CD4-positive, alpha-beta T cell treated with Interleukin-4 for 1 hour (primary cell): ENCODE measurements at regions not wholly inside any gene's neighbourhood (a gene's known extent, or its start where the extent isn't known, plus 50 kb on each side); places are given as distances from the start of the nearest gene placed in this dataset.
"Not testable (repeated sequence)": the region's sequence is repeated elsewhere in the genome, so short reads cannot be mapped to it uniquely, and the experiment has no call there.

Experiments used
- DNase-seq, 2 donors: peaks; one replicate each; pipeline ENCODE4 v3.0.0-alpha.2; 2020 to 2022

GRCh38 chr1:25020851-25021590 lies 90.9 kb upstream of the RUNX3 start:
- no peak for DNase-seq

GRCh38 chr1:25020173-25020845 lies 90.2 kb upstream of the RUNX3 start:
- no peak for DNase-seq

- DNase-seq = no peak
These were observed 89.5 kb upstream of the RUNX3 start for GRCh38 chr1:25019337-25020172.

- DNase-seq = no peak
These were observed 88.9 kb upstream of the RUNX3 start for GRCh38 chr1:25018943-25019336.

GRCh38 chr1:25018110-25018735 lies 88.1 kb upstream of the RUNX3 start:
- DNase-seq = no peak

GRCh38 chr1:25017436-25018109 lies 87.5 kb upstream of the RUNX3 start:
- DNase-seq = no peak

- DNase-seq = no peak
These were observed 83.2 kb upstream of the RUNX3 start for GRCh38 chr1:25012966-25013962.

- DNase-seq = no peak
These were observed 82.0 kb upstream of the RUNX3 start for GRCh38 chr1:25011943-25012638.

GRCh38 chr1:25011275-25011674 lies 81.2 kb upstream of the RUNX3 start:
- DNase-seq = no peak

GRCh38 chr1:25009671-25010262 lies 79.7 kb upstream of the RUNX3 start:
- no peak for DNase-seq

GRCh38 chr1:25008192-25008485 lies 78.1 kb upstream of the RUNX3 start:
- no peak for DNase-seq

- DNase-seq = not testable (repeated sequence)
These were observed 77.5 kb upstream of the RUNX3 start for GRCh38 chr1:25007390-25008191.

GRCh38 chr1:25006770-25007169 lies 76.7 kb upstream of the RUNX3 start:
- DNase-seq = no peak

GRCh38 chr1:25004355-25004754 lies 74.3 kb upstream of the RUNX3 start:
- no peak for DNase-seq

- DNase-seq = no peak
These were observed 73.5 kb upstream of the RUNX3 start for GRCh38 chr1:25003457-25004190.

- DNase-seq = no peak
These were observed 72.9 kb upstream of the RUNX3 start for GRCh38 chr1:25003000-25003399.

GRCh38 chr1:25001125-25001915 lies 71.2 kb upstream of the RUNX3 start:
- peak; percentile 47 to 50 for DNase-seq

GRCh38 chr1:24999906-25000305 lies 69.8 kb upstream of the RUNX3 start:
- DNase-seq = no peak
